MCF 10A (cell line): ENCODE measurements at regions not wholly inside any gene's neighbourhood (a gene's known extent, or its start where the extent isn't known, plus 50 kb on each side); places are given as distances from the start of the nearest gene placed in this dataset.

ENCODE experiments used
- BruUV-seq: library from RNA; stranded (reverse); fragments of 400-500 nt; replicated peaks from 2 replicates; lab custom pipeline; 2021; lab: Mats Ljungman, UMichigan
- CTCF ChIA-PET: fragments of 300-600 bp; sonication (Branson Sonifier 250); formaldehyde crosslinking; extraction: SDS; loops from one replicate; lab custom pipeline; 2021; ENCODE audit warnings: antibody characterized with exemption, inconsistent platforms; lab: Yijun Ruan, JAX
- POLR2A ChIA-PET: fragments of 300-600, 350-650 bp; sonication (Branson Sonifier 250); formaldehyde crosslinking; extraction: SDS; loops from one replicate; lab custom pipeline; 2020; ENCODE audit warnings: antibody characterized with exemption, inconsistent platforms; lab: Yijun Ruan, JAX
- DNase-seq: peaks from one replicate; pipeline ENCODE4 v3.0.0-alpha.2; 2018; ENCODE audit not compliant: unreplicated experiment
- H3K27ac Mint-ChIP-seq: one replicate; pipeline ENCODE4 v1.8.0; 2022; ENCODE audit warnings: mild to moderate bottlenecking, low read depth, mixed read lengths; ENCODE audit not compliant: unreplicated experiment
- H3K27me3 Mint-ChIP-seq: one replicate; pipeline ENCODE4 v1.8.0; 2022; ENCODE audit warnings: mixed read lengths; ENCODE audit not compliant: insufficient read depth, unreplicated experiment
- H3K36me3 Mint-ChIP-seq: one replicate; pipeline ENCODE4 v1.8.0; 2022; ENCODE audit warnings: mild to moderate bottlenecking, moderate library complexity, mixed read lengths; ENCODE audit not compliant: insufficient read depth, unreplicated experiment
- H3K4me1 Mint-ChIP-seq: one replicate; pipeline ENCODE4 v1.8.0; 2022; ENCODE audit warnings: mixed read lengths; ENCODE audit not compliant: insufficient read depth, unreplicated experiment
- H3K4me3 Mint-ChIP-seq: one replicate; pipeline ENCODE4 v1.8.0; 2022; ENCODE audit warnings: mild to moderate bottlenecking, moderate library complexity, mixed read lengths; ENCODE audit not compliant: unreplicated experiment
- H3K9me3 Mint-ChIP-seq: one replicate; pipeline ENCODE4 v1.8.0; 2022; ENCODE audit warnings: mixed read lengths; ENCODE audit not compliant: unreplicated experiment
- intact Hi-C: fragments of 100-400 bp; cut with micrococcal nuclease; formaldehyde crosslinking; loops from 2 replicates; pipeline ENCODE4 v1.14.1; 2022
- TF ChIP-seq, protein P1 (sequence below): fragments of 200-600 bp; IDR thresholded peaks from one replicate; pipeline ENCODE4 v1.8.0; 2022; ENCODE audit warnings: antibody characterized with exemption, mild to moderate bottlenecking; ENCODE audit not compliant: unreplicated experiment

DNA sequence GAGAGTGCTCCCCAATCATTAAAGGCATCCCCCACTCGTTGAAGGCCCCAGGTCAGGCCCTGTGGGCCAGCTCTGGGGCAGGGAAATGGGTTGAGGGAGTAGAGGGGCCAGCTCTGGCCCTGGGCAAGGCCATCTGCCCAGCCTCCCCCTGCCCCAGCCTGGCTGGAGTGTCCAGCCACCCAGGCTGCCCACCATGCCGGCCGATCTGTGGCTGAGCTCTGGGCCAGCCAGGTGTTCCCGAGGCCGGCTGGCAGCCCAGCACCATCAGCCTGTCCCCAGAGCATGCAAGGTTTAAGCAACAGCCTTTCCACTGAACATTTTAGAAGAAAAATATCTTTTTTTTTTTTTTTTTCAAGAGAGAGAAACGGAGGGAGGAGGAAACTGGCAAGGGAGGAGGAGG is 62.8 kb upstream of the LINGO1 start:
- no TSS peak for BruUV-seq
- H3K4me1 Mint-ChIP-seq, result no peaks in the 10 kb centered on the region
- H3K27me3 Mint-ChIP-seq, result peaks cover 85% of the 10 kb centered on the region
- peaks cover 6% of the 10 kb centered on the region for H3K36me3 Mint-ChIP-seq
- TF ChIP-seq, protein P1, sequence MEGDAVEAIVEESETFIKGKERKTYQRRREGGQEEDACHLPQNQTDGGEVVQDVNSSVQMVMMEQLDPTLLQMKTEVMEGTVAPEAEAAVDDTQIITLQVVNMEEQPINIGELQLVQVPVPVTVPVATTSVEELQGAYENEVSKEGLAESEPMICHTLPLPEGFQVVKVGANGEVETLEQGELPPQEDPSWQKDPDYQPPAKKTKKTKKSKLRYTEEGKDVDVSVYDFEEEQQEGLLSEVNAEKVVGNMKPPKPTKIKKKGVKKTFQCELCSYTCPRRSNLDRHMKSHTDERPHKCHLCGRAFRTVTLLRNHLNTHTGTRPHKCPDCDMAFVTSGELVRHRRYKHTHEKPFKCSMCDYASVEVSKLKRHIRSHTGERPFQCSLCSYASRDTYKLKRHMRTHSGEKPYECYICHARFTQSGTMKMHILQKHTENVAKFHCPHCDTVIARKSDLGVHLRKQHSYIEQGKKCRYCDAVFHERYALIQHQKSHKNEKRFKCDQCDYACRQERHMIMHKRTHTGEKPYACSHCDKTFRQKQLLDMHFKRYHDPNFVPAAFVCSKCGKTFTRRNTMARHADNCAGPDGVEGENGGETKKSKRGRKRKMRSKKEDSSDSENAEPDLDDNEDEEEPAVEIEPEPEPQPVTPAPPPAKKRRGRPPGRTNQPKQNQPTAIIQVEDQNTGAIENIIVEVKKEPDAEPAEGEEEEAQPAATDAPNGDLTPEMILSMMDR, result no peak
- intact Hi-C loops, result no loop called here
- ChIA-PET POLR2A (no interaction called here), CTCF (no interaction called here)
- no peak overlapping the region for H3K4me3 Mint-ChIP-seq
- no peak for DNase-seq
- no peaks in the 10 kb centered on the region for H3K9me3 Mint-ChIP-seq
- H3K27ac Mint-ChIP-seq, result no peak overlapping the region

DNA sequence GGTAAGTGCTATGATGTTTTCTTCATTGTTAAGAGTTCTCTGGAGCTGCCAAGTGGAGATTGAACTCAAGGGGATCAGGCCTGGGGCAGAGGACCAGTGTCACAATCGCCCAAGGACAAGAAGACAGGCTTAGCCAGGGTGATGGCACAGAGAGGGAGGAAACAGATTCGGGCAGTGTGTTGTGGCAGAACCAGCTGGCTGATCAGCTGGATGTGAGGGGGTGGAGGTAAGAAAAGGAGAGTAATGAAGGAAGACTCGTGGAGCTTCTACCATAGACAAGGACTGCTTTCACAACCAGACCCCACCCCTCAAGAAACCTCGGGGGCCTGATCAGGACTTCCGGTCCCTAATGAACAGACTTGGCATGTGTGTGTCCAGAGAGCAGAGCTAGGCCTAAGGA is 60.9 kb upstream of the LINGO1 start:
- ChIA-PET POLR2A (no interaction called here), CTCF (interaction anchor here (0.7 to 0.9 kb wide), 2 partner anchors 64 to 221 kb away, joined by 3 read pairs; no protein-coding TSS in a partner anchor)
- H3K27me3 Mint-ChIP-seq, result peaks cover 93% of the 10 kb centered on the region
- H3K4me1 Mint-ChIP-seq, result no peaks in the 10 kb centered on the region
- peaks cover 6% of the 10 kb centered on the region for H3K36me3 Mint-ChIP-seq
- intact Hi-C loops, result no loop called here
- H3K27ac Mint-ChIP-seq, result no peak overlapping the region
- BruUV-seq, result no TSS peak
- H3K9me3 Mint-ChIP-seq, result no peaks in the 10 kb centered on the region
- no peak overlapping the region for H3K4me3 Mint-ChIP-seq
- DNase-seq, result no peak
- TF ChIP-seq, protein P1, result no peak

DNA sequence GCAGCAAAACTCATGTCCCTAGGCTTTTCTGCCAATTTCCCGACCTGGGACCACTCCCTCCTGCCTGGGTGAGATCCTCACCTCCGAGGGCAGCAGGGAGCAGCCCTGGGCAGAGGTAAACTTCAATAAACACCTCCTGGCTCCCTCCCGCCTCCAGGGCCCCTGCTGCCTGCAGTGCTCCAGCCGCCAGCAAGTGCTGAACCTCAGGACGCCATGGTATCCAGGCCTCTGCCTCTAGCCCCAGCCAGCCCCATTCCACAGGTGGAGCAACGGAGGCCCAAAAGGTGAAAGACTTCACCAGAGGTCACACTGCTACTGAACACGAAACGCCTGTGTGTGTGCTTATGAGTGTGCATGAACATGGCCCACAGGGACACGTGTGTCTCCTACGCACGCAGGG is 59.9 kb upstream of the LINGO1 start:
- no peak overlapping the region for H3K27ac Mint-ChIP-seq
- DNase-seq, result no peak
- H3K36me3 Mint-ChIP-seq, result peaks cover 6% of the 10 kb centered on the region
- intact Hi-C loops, result no loop called here
- BruUV-seq, result no TSS peak
- H3K4me1 Mint-ChIP-seq, result no peaks in the 10 kb centered on the region
- ChIA-PET POLR2A (no interaction called here), CTCF (no interaction called here)
- TF ChIP-seq, protein P1, result no peak
- H3K4me3 Mint-ChIP-seq, result no peak overlapping the region
- H3K9me3 Mint-ChIP-seq, result no peaks in the 10 kb centered on the region
- H3K27me3 Mint-ChIP-seq, result peaks cover 92% of the 10 kb centered on the region

DNA sequence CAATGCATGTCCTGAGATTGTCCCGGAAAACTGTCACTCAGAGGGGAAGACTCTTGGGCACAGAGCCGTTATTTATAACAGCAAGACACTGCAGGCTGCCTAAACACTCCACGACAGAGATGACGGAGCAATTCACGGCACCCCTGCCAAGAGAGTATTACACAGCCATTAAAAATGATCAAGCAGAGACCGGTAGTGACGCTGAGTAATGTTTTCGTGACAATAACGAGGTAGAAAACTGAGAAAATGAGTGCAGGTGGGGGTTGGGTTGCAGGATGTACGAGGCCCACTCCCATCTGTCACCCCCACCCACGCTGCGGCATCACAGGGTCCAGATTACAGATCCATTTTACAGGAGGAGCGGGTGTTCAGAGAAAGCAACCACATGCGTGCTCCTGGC is 58.9 kb upstream of the LINGO1 start:
- Mint-ChIP-seq H3K9me3 (no peaks in the 10 kb centered on the region), H3K4me3 (no peak overlapping the region), H3K4me1 (no peaks in the 10 kb centered on the region), H3K27ac (no peak overlapping the region), H3K36me3 (peaks cover 6% of the 10 kb centered on the region), H3K27me3 (peaks cover 92% of the 10 kb centered on the region)
- ChIA-PET CTCF (no interaction called here), POLR2A (no interaction called here)
- TF ChIP-seq, protein P1, result no peak
- intact Hi-C loops, result no loop called here
- BruUV-seq, result no TSS peak
- DNase-seq, result no peak
